H9 (cell line): ENCODE measurements at regions not wholly inside any gene's neighbourhood (a gene's known extent, or its start where the extent isn't known, plus 50 kb on each side); places are given as distances from the start of the nearest gene placed in this dataset.
A peak's percentile ranks its signal among the peaks of the same experiment; 100 is the strongest.

Experiments
- DNase-seq: peaks from one replicate; pipeline ENCODE4 v3.0.0-alpha.2; 2017
- H2AFZ ChIP-seq: one replicate; pipeline ENCODE4 v1.6.1; 2013; ENCODE audit warnings: mild to moderate bottlenecking, low read length, control low read depth, moderate library complexity
- H2AK5ac ChIP-seq: 2 replicates; pipeline ENCODE4 v1.6.1; 2013; ENCODE audit warnings: low read length, control low read depth, mixed read lengths; ENCODE audit not compliant: insufficient read length
- H2BK120ac ChIP-seq: one replicate; pipeline ENCODE4 v1.6.1; 2013; ENCODE audit warnings: low read depth, mild to moderate bottlenecking, low read length, control low read depth, inconsistent platforms; ENCODE audit not compliant: poor library complexity, severe bottlenecking
- H2BK12ac ChIP-seq: 2 replicates; pipeline ENCODE4 v1.6.1; 2013; ENCODE audit warnings: low read length, control low read depth, mixed read lengths, low read depth; ENCODE audit not compliant: insufficient read length
- H2BK15ac ChIP-seq: 2 replicates; pipeline ENCODE4 v1.6.1; 2013; ENCODE audit warnings: low read depth, low read length, control low read depth
- H2BK20ac ChIP-seq: one replicate; pipeline ENCODE4 v1.6.1; 2013; ENCODE audit warnings: low read depth, mild to moderate bottlenecking, low read length, control low read depth, inconsistent platforms; ENCODE audit not compliant: poor library complexity, severe bottlenecking
- H2BK5ac ChIP-seq: 2 replicates; pipeline ENCODE4 v1.6.1; 2013; ENCODE audit warnings: low read length, control low read depth, mixed read lengths; ENCODE audit not compliant: insufficient read length
- H3K14ac ChIP-seq: 2 replicates; pipeline ENCODE4 v1.6.1; 2013; ENCODE audit warnings: low read length, control low read depth; ENCODE audit not compliant: insufficient read depth
- H3K18ac ChIP-seq: 2 replicates; pipeline ENCODE4 v1.6.1; 2013; ENCODE audit warnings: low read depth, mild to moderate bottlenecking, mixed read lengths, low read length, control low read depth; ENCODE audit not compliant: insufficient read length
- H3K23ac ChIP-seq: 2 replicates; pipeline ENCODE4 v1.6.1; 2013; ENCODE audit warnings: low read length, control low read depth, mixed read lengths, low read depth; ENCODE audit not compliant: insufficient read length
- H3K23me2 ChIP-seq: 2 replicates; pipeline ENCODE4 v1.6.1; 2013; ENCODE audit warnings: low read depth, mild to moderate bottlenecking, mixed read lengths, low read length, control low read depth; ENCODE audit not compliant: insufficient read length, poor library complexity, severe bottlenecking
- H3K27ac ChIP-seq: 2 replicates; pipeline ENCODE4 v1.5.1; 2013; ENCODE audit warnings: low read length, control low read depth, mixed read lengths, low read depth; ENCODE audit not compliant: insufficient read length
- H3K27me3 ChIP-seq: 2 replicates; pipeline ENCODE4 v1.6.1; 2013; ENCODE audit warnings: low read length, control low read depth, inconsistent platforms; ENCODE audit not compliant: insufficient read depth
- H3K4ac ChIP-seq: 2 replicates; pipeline ENCODE4 v1.6.1; 2013; ENCODE audit warnings: low read depth, mild to moderate bottlenecking, control low read depth, inconsistent platforms, low read length, moderate library complexity
- H3K4me1 ChIP-seq: 2 replicates; pipeline ENCODE4 v1.6.1; 2013; ENCODE audit warnings: low read length, control low read depth, inconsistent platforms; ENCODE audit not compliant: insufficient read depth
- H3K4me2 ChIP-seq: 2 replicates; pipeline ENCODE4 v1.6.1; 2013; ENCODE audit warnings: low read length, control low read depth, mixed read lengths; ENCODE audit not compliant: insufficient read length, insufficient read depth
- H3K56ac ChIP-seq: 2 replicates; pipeline ENCODE4 v1.6.1; 2013; ENCODE audit warnings: low read depth, mild to moderate bottlenecking, mixed read lengths, low read length, control low read depth; ENCODE audit not compliant: insufficient read length
- H3K79me1 ChIP-seq: 2 replicates; pipeline ENCODE4 v1.6.1; 2013; ENCODE audit warnings: low read depth, mild to moderate bottlenecking, moderate library complexity, low read length, control low read depth, inconsistent platforms; ENCODE audit not compliant: insufficient read depth, poor library complexity, severe bottlenecking
- H3K79me2 ChIP-seq: 2 replicates; pipeline ENCODE4 v1.6.1; 2013; ENCODE audit warnings: low read length, control low read depth, inconsistent platforms; ENCODE audit not compliant: insufficient read depth
- H3K9ac ChIP-seq: 2 replicates; pipeline ENCODE4 v1.6.1; 2013; ENCODE audit warnings: low read length, control low read depth, mixed read lengths; ENCODE audit not compliant: insufficient read length; ENCODE audit errors: extremely low read depth
- H3K9me3 ChIP-seq: one replicate; pipeline ENCODE4 v1.6.1; 2013; ENCODE audit warnings: low read depth, low read length, inconsistent platforms; ENCODE audit not compliant: control insufficient read depth
- H3T11ph ChIP-seq: one replicate; pipeline ENCODE4 v1.6.1; 2013; ENCODE audit warnings: mild to moderate bottlenecking, low read length, control low read depth, inconsistent platforms
- H4K20me1 ChIP-seq: one replicate; pipeline ENCODE4 v1.6.1; 2013; ENCODE audit not compliant: control insufficient read depth, insufficient read length, insufficient read depth
- H4K5ac ChIP-seq: 2 replicates; pipeline ENCODE4 v1.6.1; 2013; ENCODE audit warnings: low read depth, mild to moderate bottlenecking, mixed read lengths, low read length, control low read depth; ENCODE audit not compliant: insufficient read length
- H4K8ac ChIP-seq: replicated peaks from 2 replicates; pipeline ENCODE4 v1.6.1; 2013; ENCODE audit warnings: low read length, control low read depth, mixed read lengths, low read depth; ENCODE audit not compliant: insufficient read length
- H4K91ac ChIP-seq: 2 replicates; pipeline ENCODE4 v1.6.1; 2013; ENCODE audit warnings: low read depth, mild to moderate bottlenecking, moderate library complexity, mixed read lengths, low read length, control low read depth; ENCODE audit not compliant: insufficient read length
- H3K27ac Mint-ChIP-seq, 3 experiments: 2 replicates in 2 of 3; 3 replicates in 1 of 3; pipeline ENCODE4 v1.8.0; 2020 to 2021; ENCODE audit warnings: mixed read lengths in 3 of 3, mild to moderate bottlenecking in 1 of 3, moderate library complexity in 1 of 3
- H3K27me3 Mint-ChIP-seq: 2 replicates; pipeline ENCODE4 v1.8.0; 2021; ENCODE audit warnings: low read depth, mild to moderate bottlenecking, moderate library complexity, mixed read lengths
- H3K36me3 Mint-ChIP-seq, 3 experiments: 2 replicates in 2 of 3; 3 replicates in 1 of 3; pipeline ENCODE4 v1.8.0; 2020 to 2021; ENCODE audit warnings: low read depth in 3 of 3, mixed read lengths in 3 of 3; ENCODE audit not compliant: insufficient read depth in 1 of 3
- H3K4me1 Mint-ChIP-seq, 2 experiments: 2 replicates each; pipeline ENCODE4 v1.8.0; 2020; ENCODE audit warnings: mixed read lengths in 2 of 2
- H3K4me3 Mint-ChIP-seq, 2 experiments: 2 replicates in 1 of 2; 3 replicates in 1 of 2; pipeline ENCODE4 v1.8.0; 2020 to 2021; ENCODE audit warnings: mild to moderate bottlenecking in 2 of 2, mixed read lengths in 2 of 2, moderate library complexity in 1 of 2
- H3K9me3 Mint-ChIP-seq, 2 experiments: 2 replicates in 1 of 2; 3 replicates in 1 of 2; pipeline ENCODE4 v1.8.0; 2020; ENCODE audit warnings: mild to moderate bottlenecking in 2 of 2, mixed read lengths in 2 of 2, moderate library complexity in 1 of 2
- WGBS: extraction: QIAGEN DNeasy Blood & Tissue Kit; methylation state at CpG from one replicate; pipeline ENCODE4 v1.1.7; 2013; ENCODE audit warnings: missing lambda C conversion rate, low lambda C conversion rate, mixed read lengths; ENCODE audit not compliant: insufficient read length; ENCODE audit errors: extremely low coverage; 5-methylcytosine and 5-hydroxymethylcytosine counted together
- TF ChIP-seq, protein P1 (sequence below): fragments of 200-600 bp; sonication (generic); conservative IDR thresholded peaks from 3 replicates; pipeline ENCODE4 v1.8.0; 2021; ENCODE audit warnings: antibody characterized with exemption, mild to moderate bottlenecking

DNA sequence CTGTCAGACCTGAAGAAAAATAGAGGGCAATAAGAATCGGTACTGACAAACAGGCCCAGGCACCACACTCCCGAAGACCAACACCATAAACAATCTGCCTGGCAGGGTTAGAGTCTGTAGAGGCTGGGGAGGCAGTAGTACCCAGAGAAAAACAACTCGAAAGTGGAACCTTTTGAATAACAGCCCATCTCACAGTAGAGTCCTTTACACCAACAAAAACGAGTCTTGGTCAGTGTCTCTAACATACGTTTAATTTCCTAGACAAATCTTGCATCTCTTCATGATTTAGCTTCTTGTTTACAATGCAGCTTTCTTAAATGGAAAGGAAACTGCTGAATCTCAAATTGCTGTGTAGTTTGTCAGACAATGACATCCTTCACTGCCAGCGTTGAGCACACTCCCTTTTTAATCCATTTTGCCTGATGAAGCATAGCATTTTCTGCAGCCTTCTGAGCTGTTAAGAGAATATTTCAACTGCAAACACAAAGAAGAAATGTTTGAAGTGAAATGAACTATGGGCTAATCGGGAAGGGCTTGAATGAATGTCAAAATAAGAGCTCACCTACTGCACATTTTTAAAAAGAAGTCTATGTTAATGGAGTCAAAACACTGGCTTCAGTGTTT, 73.1 kb upstream of the DSG1 start:
- no peaks in the 10 kb centered on the region for H3K23me2 ChIP-seq
- TF ChIP-seq, protein P1, sequence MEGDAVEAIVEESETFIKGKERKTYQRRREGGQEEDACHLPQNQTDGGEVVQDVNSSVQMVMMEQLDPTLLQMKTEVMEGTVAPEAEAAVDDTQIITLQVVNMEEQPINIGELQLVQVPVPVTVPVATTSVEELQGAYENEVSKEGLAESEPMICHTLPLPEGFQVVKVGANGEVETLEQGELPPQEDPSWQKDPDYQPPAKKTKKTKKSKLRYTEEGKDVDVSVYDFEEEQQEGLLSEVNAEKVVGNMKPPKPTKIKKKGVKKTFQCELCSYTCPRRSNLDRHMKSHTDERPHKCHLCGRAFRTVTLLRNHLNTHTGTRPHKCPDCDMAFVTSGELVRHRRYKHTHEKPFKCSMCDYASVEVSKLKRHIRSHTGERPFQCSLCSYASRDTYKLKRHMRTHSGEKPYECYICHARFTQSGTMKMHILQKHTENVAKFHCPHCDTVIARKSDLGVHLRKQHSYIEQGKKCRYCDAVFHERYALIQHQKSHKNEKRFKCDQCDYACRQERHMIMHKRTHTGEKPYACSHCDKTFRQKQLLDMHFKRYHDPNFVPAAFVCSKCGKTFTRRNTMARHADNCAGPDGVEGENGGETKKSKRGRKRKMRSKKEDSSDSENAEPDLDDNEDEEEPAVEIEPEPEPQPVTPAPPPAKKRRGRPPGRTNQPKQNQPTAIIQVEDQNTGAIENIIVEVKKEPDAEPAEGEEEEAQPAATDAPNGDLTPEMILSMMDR = no peak
- peak overlapping the region; percentile 36 for H3K27ac ChIP-seq
- no peak overlapping the region for H3K56ac ChIP-seq
- no peaks in the 10 kb centered on the region for H3K79me1 ChIP-seq
- H3K14ac ChIP-seq = no peak overlapping the region; the same call in 1 of the 2 replicates
- no peaks in the 10 kb centered on the region for H4K20me1 ChIP-seq
- H3K9ac ChIP-seq = no peak overlapping the region
- no peaks in the 10 kb centered on the region for H3K27me3 ChIP-seq
- H2BK20ac ChIP-seq = no peak overlapping the region
- H3K18ac ChIP-seq = no peak overlapping the region
- Mint-ChIP-seq H3K4me3 (peak overlapping the region in 1 of 2 experiments; percentile 7; a peak in 1 of 5 replicates), H3K36me3 (no peaks in the 10 kb centered on the region), H3K4me1 (peaks cover 43 to 44% of the 10 kb centered on the region in 2 experiments), H3K9me3 (no peaks in the 10 kb centered on the region; a peak in 1 of 5 replicates), H3K27me3 (no peaks in the 10 kb centered on the region), H3K27ac (peak overlapping the region; percentile 15 to 63 (median 44); a peak in 3 of 7 replicates)
- H2BK15ac ChIP-seq = no peak overlapping the region
- no peak overlapping the region for H3K23ac ChIP-seq
- H3K9me3 ChIP-seq = no peaks in the 10 kb centered on the region
- H3K4me1 ChIP-seq = peaks cover 10% of the 10 kb centered on the region; the same call in 1 of the 2 replicates
- no peak overlapping the region for H2BK12ac ChIP-seq
- no peak overlapping the region for H2BK120ac ChIP-seq
- no peak overlapping the region for H2BK5ac ChIP-seq
- H2AK5ac ChIP-seq = no peak overlapping the region
- DNase-seq = no peak
- H3K4me2 ChIP-seq = no peak overlapping the region
- H4K5ac ChIP-seq = no peak overlapping the region
- no peak overlapping the region for H4K91ac ChIP-seq
- no peak overlapping the region for H3T11ph ChIP-seq
- H2AFZ ChIP-seq = peak overlapping the region; percentile 75
- no peak overlapping the region for H3K4ac ChIP-seq
- H4K8ac ChIP-seq = no peak overlapping the region
- WGBS = no CpG with 5 or more reads among the region's 7 CpGs
- H3K79me2 ChIP-seq = no peaks in the 10 kb centered on the region
